ENCODE measurements at regions not wholly inside any gene's neighbourhood (a gene's known extent, or its start where the extent isn't known, plus 50 kb on each side); places are given as distances from the start of the nearest gene placed in this dataset.

- no peak for DNase-seq (ENCODE audit: low read depth)
These were observed 482.7 kb downstream of the RIT2 start for GRCh38 chr18:42632801-42633200.

GRCh38 chr18:42635378-42636048 is 480.0 kb downstream of the RIT2 start:
- DNase-seq (ENCODE audit: low read depth): no peak

GRCh38 chr18:42636309-42636708 is 479.2 kb downstream of the RIT2 start:
- DNase-seq (ENCODE audit: low read depth): no peak

- no peak for DNase-seq (ENCODE audit: low read depth)
These were observed 475.3 kb downstream of the RIT2 start for GRCh38 chr18:42640160-42640559.

- DNase-seq (ENCODE audit: low read depth): no peak
These were observed 473.5 kb downstream of the RIT2 start for GRCh38 chr18:42641996-42642395.

- DNase-seq (ENCODE audit: low read depth): no peak
These were observed 470.8 kb downstream of the RIT2 start for GRCh38 chr18:42644729-42645131.

GRCh38 chr18:42649331-42650035 is 466.0 kb downstream of the RIT2 start:
- DNase-seq (ENCODE audit: low read depth): no peak

GRCh38 chr18:42654556-42654955 is 460.9 kb downstream of the RIT2 start:
- no peak for DNase-seq (ENCODE audit: low read depth)

- no peak for DNase-seq (ENCODE audit: low read depth)
These were observed 457.9 kb downstream of the RIT2 start for GRCh38 chr18:42657551-42657950.

GRCh38 chr18:42658171-42658570 is 457.3 kb downstream of the RIT2 start:
- DNase-seq (ENCODE audit: low read depth): no peak

GRCh38 chr18:42659187-42659586 is 456.3 kb downstream of the RIT2 start:
- DNase-seq (ENCODE audit: low read depth): no peak

GRCh38 chr18:42670860-42671259 is 444.6 kb downstream of the RIT2 start:
- no peak for DNase-seq (ENCODE audit: low read depth)

GRCh38 chr18:42675810-42676209 is 439.7 kb downstream of the RIT2 start:
- no peak for DNase-seq (ENCODE audit: low read depth)

- no peak for DNase-seq (ENCODE audit: low read depth)
These were observed 432.4 kb downstream of the RIT2 start for GRCh38 chr18:42683094-42683493.

- no peak for DNase-seq (ENCODE audit: low read depth)
These were observed 426.2 kb downstream of the RIT2 start for GRCh38 chr18:42689310-42689709.
